ENCODE measurements at regions not wholly inside any gene's neighbourhood (a gene's known extent, or its start where the extent isn't known, plus 50 kb on each side); places are given as distances from the start of the nearest gene placed in this dataset.
"Not testable (repeated sequence)": the region's sequence is repeated elsewhere in the genome, so short reads cannot be mapped to it uniquely, and the experiment has no call there.

DNA sequence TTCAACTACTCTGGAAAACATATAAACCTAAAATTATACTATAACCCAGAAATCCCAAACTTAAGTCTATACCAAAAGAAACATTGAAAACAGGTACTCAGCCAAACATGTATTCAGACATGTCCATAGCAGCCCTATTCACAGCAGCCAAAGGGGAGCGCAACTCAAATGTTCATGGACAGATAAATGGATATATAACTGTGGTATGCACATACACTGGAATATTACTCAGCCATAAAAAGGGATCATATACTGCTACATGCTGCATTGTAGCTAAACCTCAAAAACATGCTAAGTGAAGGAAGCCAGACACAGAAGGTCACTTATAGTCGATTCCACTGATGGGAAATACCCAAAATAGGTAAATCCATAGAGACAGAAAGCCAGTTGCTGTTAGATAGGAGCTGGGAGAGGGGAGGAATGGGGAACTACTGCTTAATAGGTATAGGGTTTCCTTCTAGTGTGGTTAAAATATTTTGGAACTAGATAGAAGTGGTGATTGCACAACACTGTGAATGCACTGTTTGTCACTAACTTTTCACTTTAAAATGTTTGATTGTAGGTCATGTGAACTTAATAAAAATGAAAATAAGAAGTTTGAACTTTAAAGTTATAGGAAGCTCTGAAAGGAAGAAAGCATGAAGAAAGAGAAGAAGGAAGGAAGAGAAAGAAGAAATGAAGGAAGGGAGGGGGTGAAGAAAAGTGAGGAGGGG, 812.3 kb downstream of the CDH11 start:
- DNase-seq, result no peak

DNA sequence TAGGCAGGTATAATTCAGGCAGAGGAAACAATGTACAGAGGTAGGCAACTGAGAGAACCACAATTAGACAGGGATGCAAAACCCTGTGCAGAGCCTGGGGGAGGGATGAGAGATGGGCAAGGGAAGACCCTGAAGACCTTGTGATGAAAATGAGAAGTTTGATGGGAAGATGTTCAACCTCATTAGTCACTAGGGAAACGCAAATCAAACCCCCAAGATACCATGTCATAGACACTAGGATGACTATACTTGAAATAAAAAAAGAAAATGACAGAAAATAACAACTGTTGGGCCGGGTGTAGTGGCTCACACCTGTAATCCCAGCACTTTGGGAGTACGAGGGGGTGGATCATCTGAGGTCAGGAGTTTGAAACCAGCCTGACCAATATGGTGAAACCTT, 813.1 kb downstream of the CDH11 start:
- no peak for DNase-seq

GRCh38 chr16:64307431-64307830, 814.4 kb downstream of the CDH11 start:
- no peak for DNase-seq

DNA sequence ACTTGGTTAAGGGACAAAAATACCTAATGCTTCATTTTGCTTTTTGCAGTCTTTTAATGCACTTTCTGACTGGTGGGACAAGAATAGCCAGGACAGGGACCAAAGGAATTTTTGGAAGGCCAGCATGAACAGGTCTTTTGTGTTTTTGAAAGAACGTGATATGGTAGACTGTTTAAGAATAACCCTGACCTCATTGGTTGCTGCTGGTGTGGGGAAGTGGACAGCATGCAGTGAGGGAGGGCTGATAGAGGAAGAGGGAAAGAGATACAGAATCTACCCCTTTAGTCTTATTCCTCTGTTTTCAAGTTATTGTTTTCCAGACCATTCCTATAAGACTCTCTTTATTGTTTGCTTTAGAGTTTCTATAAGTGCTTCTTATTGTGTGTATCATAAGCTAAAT, 816.2 kb downstream of the CDH11 start:
- DNase-seq, result no peak

DNA sequence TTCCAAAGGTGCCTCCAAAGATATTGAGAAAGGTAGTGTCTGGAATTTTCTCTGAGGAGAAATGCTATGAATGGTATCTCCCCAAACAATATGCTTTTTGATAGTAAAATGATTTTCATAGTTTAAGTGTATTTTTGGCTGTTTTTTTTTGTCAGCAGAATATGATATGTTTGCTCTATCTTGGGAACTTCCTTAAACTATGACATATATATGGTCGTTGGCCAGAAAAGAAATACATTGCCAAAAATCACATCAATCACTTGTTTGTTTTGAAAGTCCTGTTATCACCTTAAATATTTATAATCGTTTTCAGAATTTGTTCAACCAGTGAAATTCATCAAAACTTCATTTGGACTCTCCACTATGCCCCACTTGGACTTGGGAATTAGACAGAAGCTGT, 816.9 kb downstream of the CDH11 start:
- DNase-seq, result no peak

GRCh38 chr16:64304396-64304795, 817.5 kb downstream of the CDH11 start:
- DNase-seq, result no peak

GRCh38 chr16:64297863-64298600, 823.8 kb downstream of the CDH11 start:
- DNase-seq, result no peak

DNA sequence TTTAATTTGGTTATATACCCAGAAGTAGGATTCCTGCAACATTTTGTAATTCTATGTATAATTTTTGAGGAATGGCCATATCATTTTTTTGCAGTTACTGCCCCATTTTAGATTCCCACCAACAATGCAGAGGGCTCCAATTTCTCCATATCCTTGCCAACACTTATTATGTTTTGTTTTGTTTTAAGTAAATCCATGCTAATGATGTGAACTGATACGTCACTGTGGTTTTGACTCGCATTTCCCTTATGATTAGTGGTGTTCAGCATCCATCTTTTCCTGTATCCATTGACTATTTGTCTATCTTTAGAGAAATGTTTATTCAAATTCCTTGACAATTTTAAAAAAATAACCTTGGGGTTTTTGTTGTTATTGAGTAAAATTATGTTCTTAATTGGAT, 826.4 kb downstream of the CDH11 start:
- no peak for DNase-seq

- DNase-seq, result no peak
Observed at GRCh38 chr16:64292953-64293352, 828.9 kb downstream of the CDH11 start.

DNA sequence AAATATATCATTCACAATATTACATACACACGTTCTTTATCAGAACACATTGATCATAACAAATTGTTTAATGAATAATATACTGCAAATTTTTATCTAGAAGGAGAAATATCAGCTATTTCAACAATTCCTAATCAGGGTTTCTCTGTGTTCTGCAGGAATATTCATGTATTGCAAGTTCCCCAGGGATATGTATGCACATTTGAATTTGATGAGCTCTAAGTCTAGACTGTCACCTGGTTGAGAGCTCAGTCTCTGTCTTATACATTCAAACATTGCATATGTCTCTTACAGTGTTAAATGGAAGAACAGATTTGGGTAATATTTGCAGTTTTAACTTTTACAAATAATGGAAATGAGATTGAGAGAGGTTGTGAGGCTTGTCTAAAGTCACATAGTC, 829.7 kb downstream of the CDH11 start:
- DNase-seq, result no peak

DNA sequence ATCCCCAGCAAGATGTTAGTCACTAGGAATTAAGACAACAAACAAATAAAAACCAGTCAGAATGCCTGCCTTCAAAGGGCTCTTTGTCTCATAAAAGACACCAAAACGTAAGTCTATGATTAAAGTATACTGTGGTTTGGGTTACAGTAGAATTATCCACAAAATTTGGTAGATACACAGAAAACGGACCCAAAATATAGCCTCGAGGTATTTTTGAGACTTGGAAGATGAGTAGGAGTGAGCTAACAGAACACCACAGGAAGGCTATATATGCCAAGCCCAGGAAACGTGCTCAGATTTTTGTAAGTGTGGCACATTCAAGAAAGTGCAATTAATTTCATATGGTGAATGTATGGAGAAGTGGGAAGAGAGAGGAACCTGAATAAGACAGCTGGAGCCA, 831.4 kb downstream of the CDH11 start:
- no peak for DNase-seq

DNA sequence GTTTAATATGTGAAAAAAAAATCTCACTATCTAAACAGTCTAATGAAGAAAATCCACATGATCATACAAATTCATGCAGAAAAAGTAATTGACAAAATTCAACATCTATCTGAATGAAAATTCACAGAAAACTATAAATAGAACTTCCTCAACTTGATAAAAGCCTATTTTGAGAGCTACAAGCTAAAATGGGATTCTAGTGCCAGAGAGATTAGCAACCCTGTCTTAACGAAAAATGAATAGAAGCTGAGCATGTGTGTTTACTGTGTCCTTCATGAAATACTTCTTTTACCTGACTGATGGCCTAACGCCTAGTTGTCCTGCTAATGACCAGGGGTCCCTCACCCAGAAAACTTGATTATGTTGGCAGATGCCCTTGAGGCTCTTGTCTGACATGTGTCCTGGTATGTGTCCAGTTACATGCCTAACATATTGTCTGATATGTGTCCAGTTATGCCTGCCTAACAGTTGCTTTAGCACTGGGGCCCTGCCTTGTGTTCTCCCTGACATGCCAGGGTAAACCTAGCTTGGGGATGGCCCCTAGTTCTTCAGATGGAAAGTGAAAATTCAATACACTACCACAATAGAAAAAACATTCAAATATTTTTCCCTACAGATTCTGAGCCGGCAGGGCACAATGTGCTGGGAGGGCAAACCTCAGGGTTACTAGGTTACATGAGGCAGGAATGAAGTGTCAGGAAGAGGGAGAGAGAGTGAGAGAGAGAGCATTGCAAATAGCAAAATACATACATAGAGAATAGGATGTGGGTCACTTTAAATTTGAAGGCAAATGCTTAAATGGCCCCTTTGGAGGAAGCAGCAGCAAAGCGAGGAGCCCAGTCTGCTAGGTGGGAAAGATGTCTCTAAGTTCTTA, 834.0 kb downstream of the CDH11 start:
- DNase-seq, result no peak

- DNase-seq, result no peak
Observed at GRCh38 chr16:64282181-64282580, 839.7 kb downstream of the CDH11 start.

- DNase-seq, result no peak
Observed at GRCh38 chr16:64280317-64280716, 841.5 kb downstream of the CDH11 start.

DNA sequence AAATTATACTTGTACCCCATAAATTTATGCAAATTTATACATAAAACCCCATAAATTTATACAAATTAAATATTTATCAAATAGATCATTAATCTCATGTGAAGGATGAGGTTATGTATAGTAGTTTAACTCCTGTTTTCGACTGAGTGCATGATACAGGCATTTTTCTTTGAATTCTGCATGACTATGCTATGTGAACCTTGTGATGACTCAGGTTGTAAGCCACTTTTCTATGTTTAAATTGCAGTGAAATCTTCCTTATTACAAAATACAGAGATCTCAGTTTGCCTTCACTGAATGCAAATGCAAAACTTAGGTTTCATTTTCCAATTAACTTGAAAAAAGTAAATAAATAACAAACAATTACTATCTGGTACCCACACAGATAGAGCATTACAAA, 843.7 kb downstream of the CDH11 start:
- no peak for DNase-seq

DNA sequence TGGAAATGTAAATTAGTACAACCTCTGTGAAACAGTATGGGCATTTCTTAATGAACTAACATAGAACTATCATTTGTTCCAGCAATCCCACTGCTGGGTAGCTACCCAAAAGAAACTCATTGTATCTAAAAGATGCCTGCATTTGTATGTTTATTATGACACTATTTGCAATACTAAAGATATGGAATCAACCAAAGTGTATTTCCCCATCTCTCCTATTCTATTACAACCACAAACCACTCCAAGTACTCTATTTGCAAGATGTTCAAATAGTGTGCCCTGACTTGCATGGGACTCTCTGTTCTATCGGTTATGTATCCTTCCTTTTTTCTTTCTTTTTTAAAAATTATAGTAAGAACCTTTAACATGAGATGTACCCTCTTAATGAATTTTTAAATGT, 845.2 kb downstream of the CDH11 start:
- no peak for DNase-seq

DNA sequence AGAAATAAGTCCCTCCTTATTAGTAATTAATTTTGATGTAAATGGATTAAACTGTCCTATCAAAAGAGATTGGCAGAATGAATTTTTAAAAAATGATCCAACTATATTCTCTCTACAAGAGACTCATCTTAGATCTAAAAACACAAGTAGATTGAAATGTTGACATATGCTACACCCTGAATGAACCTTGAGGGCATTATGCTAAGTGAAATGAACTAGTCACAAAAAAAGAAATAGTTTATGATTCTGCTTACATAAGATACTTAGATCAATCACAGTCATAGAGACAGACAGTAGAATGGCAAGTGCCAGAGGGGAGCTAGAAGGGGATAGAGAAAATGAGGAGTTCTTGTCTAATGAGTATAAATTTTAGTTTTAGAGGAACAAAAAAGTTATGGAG, 849.8 kb downstream of the CDH11 start:
- DNase-seq, result no peak

- DNase-seq, result no peak
Observed at GRCh38 chr16:64269756-64270155, 852.1 kb downstream of the CDH11 start.

GRCh38 chr16:64265756-64266155, 856.1 kb downstream of the CDH11 start:
- no peak for DNase-seq

- DNase-seq, result not testable (repeated sequence)
Observed at GRCh38 chr16:64260631-64261401, 861.0 kb downstream of the CDH11 start.
